Astrocyte of the cerebellum (primary cell): ENCODE measurements at regions not wholly inside any gene's neighbourhood (a gene's known extent, or its start where the extent isn't known, plus 50 kb on each side); places are given as distances from the start of the nearest gene placed in this dataset.

ENCODE experiments used
- DNase-seq: peaks from one replicate; pipeline ENCODE4 v3.0.0-alpha.2; 2011; ENCODE audit warnings: low read depth
- H3K4me3 ChIP-seq: 2 replicates; pipeline ENCODE4 v1.5.1; 2011; ENCODE audit warnings: mild to moderate bottlenecking, low read depth, low read length, moderate library complexity
- CTCF ChIP-seq: IDR thresholded peaks from 2 replicates; pipeline ENCODE4 v1.5.1; 2012; ENCODE audit warnings: low read length, low read depth, moderate library complexity, mild to moderate bottlenecking; ENCODE audit errors: missing control alignments
- in situ Hi-C: cut with HindIII; loops from 2 replicates; pipeline ENCODE4 v1.10.0; 2017; ENCODE audit warnings: low sequenced_read_pairs

- H3K4me3 ChIP-seq = no peak overlapping the region
- DNase-seq = no peak
- in situ Hi-C loops = no loop called here
- TF ChIP-seq CTCF = no peak
These were observed 238.9 kb downstream of the BLID start for GRCh38 chr11:121877152-121877551.

DNA sequence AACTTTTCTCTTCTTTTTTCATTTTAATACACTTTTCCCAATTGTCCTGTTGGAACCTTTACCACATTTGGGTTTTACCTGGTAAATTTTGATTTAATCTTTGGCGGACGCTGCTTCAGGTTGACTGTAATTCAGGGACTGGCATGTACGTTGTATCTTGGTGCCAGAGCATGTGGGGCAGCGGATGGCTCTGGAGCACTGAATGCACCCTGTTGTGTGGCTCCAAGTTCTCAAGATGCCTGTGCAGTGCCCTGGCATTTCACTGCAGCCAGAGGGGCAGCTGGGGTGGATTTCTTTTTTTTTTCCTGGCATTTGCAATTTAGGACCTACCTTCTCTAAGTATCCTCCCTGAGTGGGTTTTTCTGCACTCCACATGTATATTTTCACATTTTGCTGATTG, 242.2 kb downstream of the BLID start:
- in situ Hi-C loops = no loop called here
- no peak for DNase-seq
- H3K4me3 ChIP-seq = no peak overlapping the region
- no peak for TF ChIP-seq CTCF

GRCh38 chr11:121872356-121872755, 243.7 kb downstream of the BLID start:
- in situ Hi-C loops = no loop called here
- no peak for DNase-seq
- TF ChIP-seq CTCF = no peak
- H3K4me3 ChIP-seq = no peak overlapping the region

DNA sequence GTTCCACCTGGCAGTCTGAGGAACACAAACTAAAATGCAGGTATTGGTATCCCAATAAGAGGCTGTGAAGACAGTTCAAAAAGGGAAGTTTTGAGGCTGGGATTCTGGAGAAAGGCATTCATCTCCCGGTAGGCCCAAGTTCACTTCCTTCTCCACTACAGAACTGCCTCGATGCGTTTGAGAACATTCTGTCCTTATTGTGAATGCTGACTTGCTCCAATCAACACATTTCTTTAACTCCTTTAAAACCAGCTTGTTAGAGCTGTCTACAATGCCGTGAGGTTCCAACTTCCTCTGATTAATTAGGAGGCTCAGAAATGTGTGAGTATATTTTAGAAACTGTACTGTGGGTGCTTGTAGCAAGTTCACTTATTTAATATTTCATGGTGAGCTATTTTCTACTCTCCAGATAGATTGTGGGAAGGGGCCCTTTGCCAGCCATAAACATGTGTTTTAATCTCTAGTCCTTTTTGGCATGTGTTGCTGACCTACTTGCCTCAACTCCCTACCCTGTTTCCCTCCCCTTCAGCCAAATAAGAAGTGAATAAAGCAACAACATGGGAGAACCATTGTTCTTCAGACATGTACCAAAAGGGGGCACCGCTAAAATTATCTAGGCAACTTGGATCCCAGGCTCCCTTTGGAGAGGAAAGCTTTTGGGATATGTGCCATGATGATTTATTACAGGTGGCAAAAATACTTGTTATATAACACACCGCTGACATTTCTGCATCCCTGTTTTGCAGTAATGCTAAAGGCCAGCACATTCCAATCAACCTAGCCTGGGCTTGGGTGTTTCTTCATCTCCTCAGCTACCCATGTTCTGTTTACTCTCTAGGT, 245.6 kb downstream of the BLID start:
- in situ Hi-C loops = no loop called here
- no peak for DNase-seq

GRCh38 chr11:121869478-121869877, 246.5 kb downstream of the BLID start:
- in situ Hi-C loops = no loop called here
- DNase-seq = no peak
- no peak for TF ChIP-seq CTCF
- H3K4me3 ChIP-seq = no peak overlapping the region

More for the DNA sequence above, 245.6 kb downstream of the BLID start:
- no peak overlapping the region for H3K4me3 ChIP-seq
- peak; percentile 24 for TF ChIP-seq CTCF

DNA sequence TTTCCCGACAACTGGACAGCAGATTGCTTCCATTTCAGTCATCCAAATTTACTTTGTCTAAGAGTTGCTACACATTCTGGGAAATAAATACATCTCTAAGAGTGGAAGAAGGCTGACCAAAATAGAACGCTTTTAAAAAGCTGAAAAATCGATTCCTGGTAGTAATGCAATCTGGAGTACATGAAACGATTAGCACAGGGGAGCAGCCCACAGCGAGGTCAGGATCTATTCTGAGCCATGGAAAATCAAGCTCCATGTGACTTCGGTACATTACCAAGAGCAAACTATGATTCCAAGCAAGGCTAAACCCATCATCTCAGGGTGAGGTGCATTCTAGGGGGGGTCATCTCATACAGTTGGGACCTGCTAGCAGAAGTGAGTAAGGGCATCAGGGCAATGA, 249.3 kb downstream of the BLID start:
- no peak for DNase-seq
- TF ChIP-seq CTCF = no peak
- in situ Hi-C loops = no loop called here
- H3K4me3 ChIP-seq = no peak overlapping the region

- in situ Hi-C loops = no loop called here
- TF ChIP-seq CTCF = no peak
- no peak overlapping the region for H3K4me3 ChIP-seq
- no peak for DNase-seq
These were observed 251.4 kb downstream of the BLID start for GRCh38 chr11:121864660-121865059.
